DOHH2 (cell line): ENCODE measurements at regions not wholly inside any gene's neighbourhood (a gene's known extent, or its start where the extent isn't known, plus 50 kb on each side); places are given as distances from the start of the nearest gene placed in this dataset.

Experiments
- H3F3A ChIP-seq: fragments of 200-600 bp; sonication (generic), shearing (Covaris generic); 2 replicates; pipeline ENCODE4 v1.6.0; 2016; ENCODE audit warnings: antibody characterized with exemption, mild to moderate bottlenecking; ENCODE audit not compliant: control insufficient read depth, insufficient read depth
- H3K27ac ChIP-seq: fragments of 200-600 bp; sonication (generic); 2 replicates; pipeline ENCODE4 v1.5.1; 2014; ENCODE audit warnings: low read depth, mild to moderate bottlenecking, low read length, moderate library complexity
- H3K27me3 ChIP-seq: fragments of 200-600 bp; sonication (generic); 2 replicates; pipeline ENCODE4 v1.6.1; 2014; ENCODE audit warnings: mild to moderate bottlenecking, low read length, mixed read lengths; ENCODE audit not compliant: control insufficient read depth
- H3K36me3 ChIP-seq: fragments of 200-600 bp; sonication (generic); 2 replicates; pipeline ENCODE4 v1.6.1; 2014; ENCODE audit warnings: mild to moderate bottlenecking, low read length, moderate library complexity, mixed read lengths; ENCODE audit not compliant: control insufficient read depth
- H3K4me1 ChIP-seq: fragments of 200-600 bp; sonication (generic); 2 replicates; pipeline ENCODE4 v1.6.1; 2014; ENCODE audit warnings: mild to moderate bottlenecking, low read length, mixed read lengths; ENCODE audit not compliant: control insufficient read depth
- H3K4me2 ChIP-seq: fragments of 200-600 bp; sonication (generic); 2 replicates; pipeline ENCODE4 v1.6.0; 2014; ENCODE audit warnings: mild to moderate bottlenecking, low read length, moderate library complexity
- H3K4me3 ChIP-seq: fragments of 200-600 bp; sonication (generic); 2 replicates; pipeline ENCODE4 v1.5.1; 2014; ENCODE audit warnings: mild to moderate bottlenecking, low read length, mixed read lengths
- H3K79me2 ChIP-seq: fragments of 200-600 bp; sonication (generic); 2 replicates; pipeline ENCODE4 v1.6.1; 2014; ENCODE audit warnings: mild to moderate bottlenecking, low read length, mixed read lengths; ENCODE audit not compliant: control insufficient read depth
- H3K9me2 ChIP-seq: fragments of 200-600 bp; sonication (generic); replicated peaks from 2 replicates; pipeline ENCODE4 v1.6.1; 2014; ENCODE audit warnings: mild to moderate bottlenecking, low read length, mixed read lengths; ENCODE audit not compliant: control insufficient read depth
- H3K9me3 ChIP-seq: fragments of 200-600 bp; sonication (generic); 2 replicates; pipeline ENCODE4 v1.6.1; 2014; ENCODE audit warnings: antibody characterized with exemption, low read length, mixed read lengths; ENCODE audit not compliant: control insufficient read depth, insufficient read depth
- H4K20me1 ChIP-seq: fragments of 200-600 bp; sonication (generic); 2 replicates; pipeline ENCODE4 v1.6.0; 2014; ENCODE audit warnings: low read depth, mild to moderate bottlenecking, antibody characterized with exemption, low read length, moderate library complexity; ENCODE audit not compliant: control insufficient read depth, insufficient read depth
- EZH2phosphoT487 ChIP-seq: fragments of 200-600 bp; sonication (generic); IDR thresholded peaks from 2 replicates; pipeline ENCODE4 v1.6.1; 2017; ENCODE audit warnings: borderline replicate concordance, mild to moderate bottlenecking, antibody characterized with exemption, low read length, moderate library complexity, mixed read lengths
- TF ChIP-seq, protein P1 (sequence below): fragments of 200-600 bp; sonication (generic); IDR thresholded peaks from one replicate; pipeline ENCODE4 v1.5.1; 2014; ENCODE audit warnings: antibody characterized with exemption, mild to moderate bottlenecking, low read depth, low read length; ENCODE audit not compliant: poor library complexity, severe bottlenecking

DNA sequence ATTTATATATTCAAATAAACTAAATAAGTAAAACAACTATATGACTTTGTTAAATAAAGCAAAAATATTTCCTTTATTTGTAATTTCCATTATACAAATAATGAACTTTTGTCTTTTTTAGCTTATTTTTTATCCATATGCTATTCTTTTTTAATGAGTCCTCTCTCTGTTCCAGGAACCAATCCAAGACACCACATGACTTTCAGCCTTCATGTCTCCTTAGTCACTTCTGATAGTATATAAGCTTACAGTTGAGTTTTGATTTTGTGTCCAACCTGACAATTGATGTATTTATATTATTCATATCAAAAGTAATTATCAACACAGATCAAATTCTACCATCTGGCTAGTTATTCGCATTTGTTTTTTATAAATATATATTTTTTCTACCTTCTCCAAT, 582.3 kb upstream of the GJE1 start:
- TF ChIP-seq EZH2phosphoT487 = no peak
- TF ChIP-seq, protein P1, sequence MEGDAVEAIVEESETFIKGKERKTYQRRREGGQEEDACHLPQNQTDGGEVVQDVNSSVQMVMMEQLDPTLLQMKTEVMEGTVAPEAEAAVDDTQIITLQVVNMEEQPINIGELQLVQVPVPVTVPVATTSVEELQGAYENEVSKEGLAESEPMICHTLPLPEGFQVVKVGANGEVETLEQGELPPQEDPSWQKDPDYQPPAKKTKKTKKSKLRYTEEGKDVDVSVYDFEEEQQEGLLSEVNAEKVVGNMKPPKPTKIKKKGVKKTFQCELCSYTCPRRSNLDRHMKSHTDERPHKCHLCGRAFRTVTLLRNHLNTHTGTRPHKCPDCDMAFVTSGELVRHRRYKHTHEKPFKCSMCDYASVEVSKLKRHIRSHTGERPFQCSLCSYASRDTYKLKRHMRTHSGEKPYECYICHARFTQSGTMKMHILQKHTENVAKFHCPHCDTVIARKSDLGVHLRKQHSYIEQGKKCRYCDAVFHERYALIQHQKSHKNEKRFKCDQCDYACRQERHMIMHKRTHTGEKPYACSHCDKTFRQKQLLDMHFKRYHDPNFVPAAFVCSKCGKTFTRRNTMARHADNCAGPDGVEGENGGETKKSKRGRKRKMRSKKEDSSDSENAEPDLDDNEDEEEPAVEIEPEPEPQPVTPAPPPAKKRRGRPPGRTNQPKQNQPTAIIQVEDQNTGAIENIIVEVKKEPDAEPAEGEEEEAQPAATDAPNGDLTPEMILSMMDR = no peak
- H3K9me2 ChIP-seq = no peaks in the 10 kb centered on the region
- H3K79me2 ChIP-seq = no peaks in the 10 kb centered on the region
- no peaks in the 10 kb centered on the region for H3F3A ChIP-seq
- H3K9me3 ChIP-seq = peaks cover 6% of the 10 kb centered on the region; the same call in 1 of the 2 replicates
- H3K27ac ChIP-seq = no peak overlapping the region
- no peaks in the 10 kb centered on the region for H4K20me1 ChIP-seq
- H3K27me3 ChIP-seq = no peaks in the 10 kb centered on the region
- peaks cover 25% of the 10 kb centered on the region for H3K4me1 ChIP-seq
- H3K36me3 ChIP-seq = no peaks in the 10 kb centered on the region
- H3K4me3 ChIP-seq = no peak overlapping the region
- no peak overlapping the region for H3K4me2 ChIP-seq

DNA sequence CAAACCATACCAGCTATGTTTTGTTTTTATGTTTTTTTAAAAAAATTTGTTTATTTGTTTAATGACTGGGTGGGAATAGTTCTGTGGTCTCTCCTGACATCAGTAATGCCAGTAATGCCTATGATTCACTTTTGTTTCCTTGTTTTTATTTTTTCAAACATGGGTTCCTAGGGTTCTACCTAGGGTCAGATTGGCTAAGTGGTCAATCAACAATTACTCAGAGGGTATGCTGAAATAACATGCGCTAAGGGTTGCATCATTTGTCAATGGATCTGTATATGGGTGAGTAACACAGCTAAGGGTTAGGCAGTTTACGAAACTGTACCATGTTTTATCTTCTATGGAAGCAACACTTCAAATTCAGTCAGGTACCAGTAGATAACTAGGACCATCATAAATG, 583.8 kb upstream of the GJE1 start:
- H3K36me3 ChIP-seq = no peaks in the 10 kb centered on the region
- no peaks in the 10 kb centered on the region for H3F3A ChIP-seq
- peaks cover 18% of the 10 kb centered on the region for H3K4me1 ChIP-seq
- peaks cover 6% of the 10 kb centered on the region; the same call in 1 of the 2 replicates for H3K9me3 ChIP-seq
- H3K79me2 ChIP-seq = no peaks in the 10 kb centered on the region
- no peaks in the 10 kb centered on the region for H3K9me2 ChIP-seq
- H3K4me2 ChIP-seq = no peak overlapping the region
- H3K27me3 ChIP-seq = no peaks in the 10 kb centered on the region
- no peaks in the 10 kb centered on the region for H4K20me1 ChIP-seq
- no peak overlapping the region for H3K4me3 ChIP-seq
- TF ChIP-seq, protein P1 = no peak
- TF ChIP-seq EZH2phosphoT487 = no peak
- no peak overlapping the region for H3K27ac ChIP-seq

DNA sequence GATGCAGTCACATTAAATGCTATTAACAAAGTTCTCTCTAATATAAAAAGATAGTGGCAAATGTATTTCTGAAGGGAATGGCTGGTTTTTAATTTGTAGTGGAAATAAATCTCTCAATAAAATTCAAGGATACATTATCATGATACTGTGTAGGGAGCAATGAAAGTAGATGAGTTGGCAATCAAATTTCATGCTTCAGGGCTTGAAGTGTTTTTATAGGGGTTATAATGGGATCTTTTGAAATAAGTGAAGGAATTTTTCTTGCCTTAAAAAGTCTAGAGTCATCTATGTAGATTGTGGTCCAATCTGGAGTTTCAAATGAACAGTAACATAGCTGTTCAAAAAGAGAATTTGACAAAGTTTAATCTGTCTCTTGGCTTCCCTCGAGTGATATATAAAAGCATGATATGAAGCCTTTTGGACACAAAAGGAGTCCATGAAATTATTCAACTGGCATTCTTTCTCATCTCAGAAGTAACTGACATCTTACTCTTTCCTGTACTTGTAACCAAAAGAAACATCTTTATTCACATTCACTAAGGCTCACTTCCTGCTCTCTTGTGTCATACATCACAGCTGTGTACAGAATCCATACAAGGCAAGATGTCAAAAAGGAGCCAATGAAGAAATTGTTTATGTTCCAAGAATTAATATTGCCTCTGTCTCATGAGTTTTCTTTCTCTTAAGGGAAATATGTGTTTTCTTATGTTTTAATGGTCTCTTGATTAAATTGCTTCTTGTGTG, 591.0 kb upstream of the GJE1 start:
- Histone ChIP-seq H3K27me3 (no peaks in the 10 kb centered on the region), H3K4me1 (no peaks in the 10 kb centered on the region), H3K4me3 (no peak overlapping the region), H4K20me1 (no peaks in the 10 kb centered on the region), H3K9me2 (no peaks in the 10 kb centered on the region), H3F3A (no peaks in the 10 kb centered on the region), H3K36me3 (no peaks in the 10 kb centered on the region), H3K27ac (no peak overlapping the region), H3K79me2 (no peaks in the 10 kb centered on the region), H3K4me2 (no peak overlapping the region), H3K9me3 (no peaks in the 10 kb centered on the region)
- TF ChIP-seq, protein P1 = no peak
- no peak for TF ChIP-seq EZH2phosphoT487
